ENCODE measurements at regions not wholly inside any gene's neighbourhood (a gene's known extent, or its start where the extent isn't known, plus 50 kb on each side); places are given as distances from the start of the nearest gene placed in this dataset.

GRCh38 chr3:25153561-25153960 lies 274.5 kb upstream of the RARB start:
- no peak for TF ChIP-seq RAD21 (IDR thresholded peaks at IDR 0.05; ENCODE audit: low read length)
- TF ChIP-seq POLR2A (IDR thresholded peaks at IDR 0.05; ENCODE audit: low read depth, low read length), result no peak
- TF ChIP-seq RFX5 (IDR thresholded peaks at IDR 0.05; ENCODE audit: low read depth, low read length), result no peak
- no peak for TF ChIP-seq RCOR1 (IDR thresholded peaks at IDR 0.05; ENCODE audit: insufficient replicate concordance, low read length)
- TF ChIP-seq FOS (IDR thresholded peaks at IDR 0.05; ENCODE audit: low read depth, low read length), result no peak
- no peak for TF ChIP-seq MAZ (IDR thresholded peaks at IDR 0.05; ENCODE audit: borderline replicate concordance, low read depth, low read length)
- TF ChIP-seq CEBPB (IDR thresholded peaks at IDR 0.05; ENCODE audit: low read depth, low read length), result no peak
- TF ChIP-seq BHLHE40 (IDR thresholded peaks at IDR 0.05; ENCODE audit: low read depth, low read length), result no peak
- TF ChIP-seq MAFK (IDR thresholded peaks at IDR 0.05; ENCODE audit: low read depth, low read length), result no peak
- TF ChIP-seq SMC3 (IDR thresholded peaks at IDR 0.05; ENCODE audit: low read depth, low read length), result no peak
- TF ChIP-seq, protein P1, sequence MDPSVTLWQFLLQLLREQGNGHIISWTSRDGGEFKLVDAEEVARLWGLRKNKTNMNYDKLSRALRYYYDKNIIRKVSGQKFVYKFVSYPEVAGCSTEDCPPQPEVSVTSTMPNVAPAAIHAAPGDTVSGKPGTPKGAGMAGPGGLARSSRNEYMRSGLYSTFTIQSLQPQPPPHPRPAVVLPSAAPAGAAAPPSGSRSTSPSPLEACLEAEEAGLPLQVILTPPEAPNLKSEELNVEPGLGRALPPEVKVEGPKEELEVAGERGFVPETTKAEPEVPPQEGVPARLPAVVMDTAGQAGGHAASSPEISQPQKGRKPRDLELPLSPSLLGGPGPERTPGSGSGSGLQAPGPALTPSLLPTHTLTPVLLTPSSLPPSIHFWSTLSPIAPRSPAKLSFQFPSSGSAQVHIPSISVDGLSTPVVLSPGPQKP (IDR thresholded peaks at IDR 0.05; ENCODE audit: borderline replicate concordance, low read depth, low read length), result no peak
- no peak for TF ChIP-seq NFE2L2 (IDR thresholded peaks at IDR 0.05; ENCODE audit: low read depth, low read length)
- no peak for TF ChIP-seq CHD1 (IDR thresholded peaks at IDR 0.05; ENCODE audit: low read depth, low read length)
- no peak for TF ChIP-seq USF2 (IDR thresholded peaks at IDR 0.05; ENCODE audit: low read depth, low read length)
- TF ChIP-seq MXI1 (IDR thresholded peaks at IDR 0.05; ENCODE audit: borderline replicate concordance, low read depth, low read length), result no peak
- no peak for TF ChIP-seq CTCF (conservative IDR thresholded peaks at IDR 0.05; ENCODE audit: low read depth, low read length)
- Histone ChIP-seq H3K9me1 (ENCODE audit: insufficient read depth, low read length) (no peaks in the 10 kb centered on the region), H4K8ac (ENCODE audit: low read depth in 2 of 2, low read length in 2 of 2) (no peak overlapping the region), H2AFZ (replicated peaks; ENCODE audit: low read length, poor library complexity) (no peak overlapping the region), H3K9me3 (ENCODE audit: control insufficient read depth, insufficient read depth, low read length) (peaks cover 4% of the 10 kb centered on the region; the same call in 1 of the 2 replicates), H3K27me3 (ENCODE audit: control insufficient read depth, insufficient read depth, low read length) (no peaks in the 10 kb centered on the region), H4K5ac (ENCODE audit: low read depth, low read length) (no peak overlapping the region), H2BK15ac (ENCODE audit: low read depth, low read length) (no peak overlapping the region), H3K23ac (ENCODE audit: low read depth, low read length) (no peak overlapping the region), H3K4me3 (ENCODE audit: insufficient read depth, low read depth, low read length) (no peak overlapping the region), H3K9ac (ENCODE audit: low read depth, low read length) (no peak overlapping the region), H4K91ac (ENCODE audit: insufficient read depth, low read depth, low read length) (no peak overlapping the region), H3K36me3 (ENCODE audit: control insufficient read depth, insufficient read depth, low read length) (no peaks in the 10 kb centered on the region), H3K4me1 (ENCODE audit: control insufficient read depth, insufficient read depth, low read length) (no peaks in the 10 kb centered on the region), H2BK20ac (ENCODE audit: low read depth, low read length) (no peak overlapping the region), H3K79me1 (ENCODE audit: low read depth in 1 of 2, low read length in 2 of 2) (no peaks in the 10 kb centered on the region), H2BK120ac (ENCODE audit: low read depth, low read length) (no peak overlapping the region), H2AK9ac (replicated peaks; ENCODE audit: low read depth, low read length, poor library complexity) (no peak overlapping the region), H2BK5ac (ENCODE audit: low read depth, low read length, poor library complexity, severe bottlenecking) (no peak overlapping the region), H3K4ac (ENCODE audit: low read depth, low read length) (no peak overlapping the region), H3K27ac (ENCODE audit: insufficient read depth, low read length) (no peak overlapping the region), H2AK5ac (ENCODE audit: low read depth, low read length) (no peak overlapping the region), H3K4me2 (ENCODE audit: low read depth, low read length) (no peak overlapping the region), H3K56ac (ENCODE audit: extremely low read depth, insufficient read depth, low read length) (no peak overlapping the region), H3K14ac (replicated peaks; ENCODE audit: low read depth, low read length) (no peak overlapping the region), H4K20me1 (ENCODE audit: insufficient read depth, low read length) (no peaks in the 10 kb centered on the region), H3K18ac (ENCODE audit: low read depth, low read length) (no peak overlapping the region)
- BruUV-seq (replicated peaks), result no TSS peak
- dilution Hi-C loops (cut with HindIII; ENCODE audit: low sequenced_read_pairs, unreplicated experiment) (no loop called here), in situ Hi-C loops (cut with MboI; ENCODE audit: low sequenced_read_pairs) (no loop called here), intact Hi-C loops (cut with micrococcal nuclease) (no loop called here)
- ATAC-seq (ENCODE audit: low read depth), result no peak
- no CpG with 5 or more reads among the region's 1 CpG for WGBS, 2 experiments (ENCODE audit: extremely low coverage in 2 of 2, insufficient read length in 1 of 2)
- POLR2A ChIA-PET (ENCODE audit: unreplicated experiment), result no interaction called here
- no peak for DNase-seq
- CTCF ChIA-PET, result no interaction called here
